ENCODE measurements at regions not wholly inside any gene's neighbourhood (a gene's known extent, or its start where the extent isn't known, plus 50 kb on each side); places are given as distances from the start of the nearest gene placed in this dataset.

- Histone ChIP-seq H2AFZ (ENCODE audit: low read depth, low read length) (no peak overlapping the region), H3K9me2 (ENCODE audit: insufficient read depth, low read length) (no peaks in the 10 kb centered on the region), H3K27me3 (ENCODE audit: insufficient read depth, low read depth, low read length) (no peaks in the 10 kb centered on the region), H3K36me3 (ENCODE audit: insufficient read depth, low read length) (no peaks in the 10 kb centered on the region), H4K20me1 (ENCODE audit: insufficient read depth) (no peaks in the 10 kb centered on the region), H3K9ac (ENCODE audit: low read length) (no peak overlapping the region), H3K27ac (ENCODE audit: low read length) (no peak overlapping the region), H3K4me2 (ENCODE audit: low read length) (no peak overlapping the region), H3K4me3 (ENCODE audit: low read length) (no peak overlapping the region), H3F3A (ENCODE audit: insufficient read depth, low read length, poor library complexity, severe bottlenecking) (no peaks in the 10 kb centered on the region), H3K79me2 (replicated peaks; ENCODE audit: insufficient read depth, low read length) (no peaks in the 10 kb centered on the region), H3K9me3 (ENCODE audit: low read length) (no peaks in the 10 kb centered on the region)
- TF ChIP-seq EZH2 (IDR thresholded peaks at IDR 0.05; ENCODE audit: borderline replicate concordance, insufficient read depth, low read length, poor library complexity, severe bottlenecking) (no peak), SMC3 (conservative IDR thresholded peaks at IDR 0.05; ENCODE audit: poor library complexity) (no peak), RAD21 (conservative IDR thresholded peaks at IDR 0.05) (no peak), MXI1 (conservative IDR thresholded peaks at IDR 0.05; ENCODE audit: poor library complexity, severe bottlenecking) (no peak), TAF1 (IDR thresholded peaks at IDR 0.05; ENCODE audit: low read depth) (no peak)
- TF ChIP-seq, protein P1, sequence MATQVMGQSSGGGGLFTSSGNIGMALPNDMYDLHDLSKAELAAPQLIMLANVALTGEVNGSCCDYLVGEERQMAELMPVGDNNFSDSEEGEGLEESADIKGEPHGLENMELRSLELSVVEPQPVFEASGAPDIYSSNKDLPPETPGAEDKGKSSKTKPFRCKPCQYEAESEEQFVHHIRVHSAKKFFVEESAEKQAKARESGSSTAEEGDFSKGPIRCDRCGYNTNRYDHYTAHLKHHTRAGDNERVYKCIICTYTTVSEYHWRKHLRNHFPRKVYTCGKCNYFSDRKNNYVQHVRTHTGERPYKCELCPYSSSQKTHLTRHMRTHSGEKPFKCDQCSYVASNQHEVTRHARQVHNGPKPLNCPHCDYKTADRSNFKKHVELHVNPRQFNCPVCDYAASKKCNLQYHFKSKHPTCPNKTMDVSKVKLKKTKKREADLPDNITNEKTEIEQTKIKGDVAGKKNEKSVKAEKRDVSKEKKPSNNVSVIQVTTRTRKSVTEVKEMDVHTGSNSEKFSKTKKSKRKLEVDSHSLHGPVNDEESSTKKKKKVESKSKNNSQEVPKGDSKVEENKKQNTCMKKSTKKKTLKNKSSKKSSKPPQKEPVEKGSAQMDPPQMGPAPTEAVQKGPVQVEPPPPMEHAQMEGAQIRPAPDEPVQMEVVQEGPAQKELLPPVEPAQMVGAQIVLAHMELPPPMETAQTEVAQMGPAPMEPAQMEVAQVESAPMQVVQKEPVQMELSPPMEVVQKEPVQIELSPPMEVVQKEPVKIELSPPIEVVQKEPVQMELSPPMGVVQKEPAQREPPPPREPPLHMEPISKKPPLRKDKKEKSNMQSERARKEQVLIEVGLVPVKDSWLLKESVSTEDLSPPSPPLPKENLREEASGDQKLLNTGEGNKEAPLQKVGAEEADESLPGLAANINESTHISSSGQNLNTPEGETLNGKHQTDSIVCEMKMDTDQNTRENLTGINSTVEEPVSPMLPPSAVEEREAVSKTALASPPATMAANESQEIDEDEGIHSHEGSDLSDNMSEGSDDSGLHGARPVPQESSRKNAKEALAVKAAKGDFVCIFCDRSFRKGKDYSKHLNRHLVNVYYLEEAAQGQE (IDR thresholded peaks at IDR 0.05; ENCODE audit: borderline replicate concordance): no peak
Observed at GRCh38 chr18:31232775-31233424, 70.2 kb upstream of the DSC1 start.

DNA sequence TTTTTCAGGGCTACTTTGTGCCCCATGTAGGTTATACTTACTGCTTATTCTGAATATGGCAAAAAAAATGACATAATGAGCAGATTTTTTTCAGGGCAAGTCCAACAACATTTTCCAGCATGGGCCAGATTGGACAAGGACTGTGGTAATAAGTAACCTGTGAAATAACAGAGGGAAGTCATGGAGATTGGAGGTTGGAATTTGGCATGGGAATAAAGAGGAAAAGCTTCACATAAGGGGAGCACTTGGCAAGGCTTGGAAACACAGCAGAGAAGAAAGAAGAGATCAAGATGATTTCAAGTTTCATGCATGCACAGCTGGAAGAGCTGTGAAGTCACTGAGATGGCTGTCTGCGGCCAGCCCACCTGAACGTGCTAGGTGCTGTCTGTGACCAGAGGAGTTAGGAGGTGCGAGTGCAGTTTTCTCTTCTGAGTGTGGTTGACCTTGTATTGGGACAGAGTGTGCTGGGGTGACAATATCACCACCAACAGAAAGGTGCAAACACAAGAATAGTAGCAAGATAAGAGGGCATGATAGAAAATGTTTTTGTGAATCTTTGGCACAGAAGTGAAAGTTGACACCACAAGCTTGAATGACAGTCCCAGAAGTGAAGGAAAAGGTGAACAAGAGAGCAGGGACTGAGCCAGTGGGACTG, 71.1 kb upstream of the DSC1 start:
- TF ChIP-seq EP300 (conservative IDR thresholded peaks at IDR 0.05; ENCODE audit: poor library complexity, severe bottlenecking) (no peak), TAF1 (IDR thresholded peaks at IDR 0.05; ENCODE audit: low read depth) (no peak)
- no peak overlapping the region for H2AFZ ChIP-seq (ENCODE audit: low read depth, low read length)
- H3K79me2 ChIP-seq (replicated peaks; ENCODE audit: insufficient read depth, low read length): no peaks in the 10 kb centered on the region
- H3K4me3 ChIP-seq (ENCODE audit: low read length): no peak overlapping the region
- no peaks in the 10 kb centered on the region for H3F3A ChIP-seq (ENCODE audit: insufficient read depth, low read length, poor library complexity, severe bottlenecking)
- H3K4me2 ChIP-seq (ENCODE audit: low read length): no peak overlapping the region
- H3K9me3 ChIP-seq (ENCODE audit: low read length): no peaks in the 10 kb centered on the region
- no peak overlapping the region for H3K9ac ChIP-seq (ENCODE audit: low read length)
- no peaks in the 10 kb centered on the region for H3K36me3 ChIP-seq (ENCODE audit: insufficient read depth, low read length)
- H4K20me1 ChIP-seq (ENCODE audit: insufficient read depth): no peaks in the 10 kb centered on the region
- no peaks in the 10 kb centered on the region for H3K9me2 ChIP-seq (ENCODE audit: insufficient read depth, low read length)
- H3K27me3 ChIP-seq (ENCODE audit: insufficient read depth, low read depth, low read length): no peaks in the 10 kb centered on the region
- H3K27ac ChIP-seq (ENCODE audit: low read length): no peak overlapping the region

- Histone ChIP-seq H3K9ac (ENCODE audit: low read length) (no peak overlapping the region), H4K20me1 (ENCODE audit: insufficient read depth) (no peaks in the 10 kb centered on the region), H3K79me2 (replicated peaks; ENCODE audit: insufficient read depth, low read length) (no peaks in the 10 kb centered on the region), H3F3A (ENCODE audit: insufficient read depth, low read length, poor library complexity, severe bottlenecking) (no peaks in the 10 kb centered on the region), H3K9me2 (ENCODE audit: insufficient read depth, low read length) (no peaks in the 10 kb centered on the region), H3K4me2 (ENCODE audit: low read length) (no peak overlapping the region), H3K4me3 (ENCODE audit: low read length) (no peak overlapping the region), H3K27ac (ENCODE audit: low read length) (no peak overlapping the region), H3K27me3 (ENCODE audit: insufficient read depth, low read depth, low read length) (no peaks in the 10 kb centered on the region), H3K9me3 (ENCODE audit: low read length) (no peaks in the 10 kb centered on the region), H3K36me3 (ENCODE audit: insufficient read depth, low read length) (no peaks in the 10 kb centered on the region), H2AFZ (ENCODE audit: low read depth, low read length) (no peak overlapping the region)
- TF ChIP-seq, protein P1 (IDR thresholded peaks at IDR 0.05; ENCODE audit: borderline replicate concordance): no peak
- no peak for TF ChIP-seq MXI1 (conservative IDR thresholded peaks at IDR 0.05; ENCODE audit: poor library complexity, severe bottlenecking)
- no peak for TF ChIP-seq CTCF (IDR thresholded peaks at IDR 0.05; ENCODE audit: poor library complexity, severe bottlenecking)
- TF ChIP-seq EZH2 (IDR thresholded peaks at IDR 0.05; ENCODE audit: borderline replicate concordance, insufficient read depth, low read length, poor library complexity, severe bottlenecking): no peak
- TF ChIP-seq RAD21 (conservative IDR thresholded peaks at IDR 0.05): no peak
Observed at GRCh38 chr18:31235856-31236255, 73.2 kb upstream of the DSC1 start.
